HEK293T (cell line): ENCODE measurements at regions not wholly inside any gene's neighbourhood (a gene's known extent, or its start where the extent isn't known, plus 50 kb on each side); places are given as distances from the start of the nearest gene placed in this dataset.

Experiments used
- ARNT ChIP-seq: fragments of 450-650 bp; IDR thresholded peaks from 2 replicates; pipeline ENCODE4 v1.6.1; 2017; ENCODE audit warnings: mild to moderate bottlenecking
- BHLHE40 ChIP-seq: fragments of 450-650 bp; IDR thresholded peaks from 2 replicates; pipeline ENCODE4 v1.6.1; 2016; ENCODE audit warnings: mild to moderate bottlenecking, moderate library complexity, borderline replicate concordance
- ELF4 ChIP-seq: fragments of 450-650 bp; IDR thresholded peaks from 2 replicates; pipeline ENCODE4 v1.6.1; 2017; ENCODE audit warnings: antibody characterized with exemption
- FOXA1 ChIP-seq: fragments of 450-650 bp; IDR thresholded peaks from 2 replicates; pipeline ENCODE4 v1.6.1; 2016; ENCODE audit warnings: mild to moderate bottlenecking
- FOXK2 ChIP-seq: fragments of 450-650 bp; IDR thresholded peaks from 2 replicates; pipeline ENCODE4 v1.6.1; 2016; ENCODE audit warnings: mild to moderate bottlenecking
- FOXM1 ChIP-seq: fragments of 450-650 bp; IDR thresholded peaks from 2 replicates; pipeline ENCODE4 v1.6.1; 2017; ENCODE audit warnings: mild to moderate bottlenecking, borderline replicate concordance
- L3MBTL2 ChIP-seq: fragments of 450-650 bp; conservative IDR thresholded peaks from 2 replicates; pipeline ENCODE4 v1.6.1; 2016; ENCODE audit warnings: mild to moderate bottlenecking
- SP1 ChIP-seq: fragments of 450-650 bp; IDR thresholded peaks from 2 replicates; pipeline ENCODE4 v1.6.1; 2017
- SUZ12 ChIP-seq: fragments of 450-650 bp; IDR thresholded peaks from 2 replicates; pipeline ENCODE4 v1.6.1; 2016; ENCODE audit warnings: mild to moderate bottlenecking
- TARDBP ChIP-seq: fragments of 450-650 bp; IDR thresholded peaks from 2 replicates; pipeline ENCODE4 v1.6.1; 2016

DNA sequence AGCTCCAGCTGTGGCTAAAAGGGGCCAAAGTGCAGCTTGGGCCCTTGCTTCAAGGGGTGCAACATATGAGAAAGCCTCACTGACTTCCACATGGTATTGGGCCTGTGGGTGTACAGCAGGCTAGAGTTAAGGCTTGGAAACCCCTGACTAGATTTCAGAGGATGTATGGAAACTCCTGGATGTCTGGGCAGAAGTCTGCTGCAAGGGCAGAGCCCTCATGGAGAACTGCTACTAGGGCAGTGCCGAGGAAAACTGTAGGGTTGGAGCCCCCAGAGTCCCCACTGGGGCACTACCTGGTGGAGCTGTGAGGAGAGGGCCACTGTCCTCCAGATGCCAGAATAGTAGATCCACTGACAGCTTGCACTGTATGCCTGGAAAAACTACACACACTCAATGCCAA is 69.5 kb downstream of the XCL2 start:
- TF ChIP-seq TARDBP (no peak), SP1 (no peak), ELF4 (no peak), L3MBTL2 (no peak), FOXM1 (no peak), BHLHE40 (no peak), FOXA1 (no peak), SUZ12 (no peak), FOXK2 (no peak), ARNT (no peak)
